ENCODE measurements at regions not wholly inside any gene's neighbourhood (a gene's known extent, or its start where the extent isn't known, plus 50 kb on each side); places are given as distances from the start of the nearest gene placed in this dataset.
"Not testable (repeated sequence)": the region's sequence is repeated elsewhere in the genome, so short reads cannot be mapped to it uniquely, and the experiment has no call there.

GRCh38 chr4:169934794-169935429, 91.3 kb downstream of the MFAP3L start:
- H3K27me3 ChIP-seq (ENCODE audit: control insufficient read depth in 2 of 2, insufficient read depth in 2 of 2, low read length in 2 of 2), result no peaks in the 10 kb centered on the region
- H3K4me3 ChIP-seq (ENCODE audit: low read length in 2 of 2), result no peak overlapping the region
- no peak overlapping the region for H3K27ac ChIP-seq (ENCODE audit: low read depth in 2 of 2, low read length in 2 of 2)
- H3K9me3 ChIP-seq (ENCODE audit: control insufficient read depth in 2 of 2, low read length in 2 of 2), result no peaks in the 10 kb centered on the region
- H3K9ac ChIP-seq (ENCODE audit: low read depth in 1 of 2, low read length in 2 of 2), result no peak overlapping the region
- no peaks in the 10 kb centered on the region for H3K4me1 ChIP-seq (ENCODE audit: control insufficient read depth in 2 of 2, insufficient read depth in 2 of 2, low read length in 2 of 2)
- no peaks in the 10 kb centered on the region for H3K36me3 ChIP-seq (ENCODE audit: control insufficient read depth in 2 of 2, insufficient read depth in 2 of 2, low read length in 2 of 2)

GRCh38 chr4:169933531-169933930, 92.7 kb downstream of the MFAP3L start:
- H3K27me3 ChIP-seq (ENCODE audit: control insufficient read depth in 2 of 2, insufficient read depth in 2 of 2, low read length in 2 of 2), result no peaks in the 10 kb centered on the region
- H3K36me3 ChIP-seq (ENCODE audit: control insufficient read depth in 2 of 2, insufficient read depth in 2 of 2, low read length in 2 of 2), result no peaks in the 10 kb centered on the region
- no peak overlapping the region for H3K27ac ChIP-seq (ENCODE audit: low read depth in 2 of 2, low read length in 2 of 2)

GRCh38 chr4:169931964-169932363, 94.2 kb downstream of the MFAP3L start:
- Histone ChIP-seq H3K4me3 (ENCODE audit: low read length in 2 of 2) (no peak overlapping the region), H3K27ac (ENCODE audit: low read depth in 2 of 2, low read length in 2 of 2) (no peak overlapping the region), H3K36me3 (ENCODE audit: control insufficient read depth in 2 of 2, insufficient read depth in 2 of 2, low read length in 2 of 2) (no peaks in the 10 kb centered on the region), H3K4me1 (ENCODE audit: control insufficient read depth in 2 of 2, insufficient read depth in 2 of 2, low read length in 2 of 2) (no peaks in the 10 kb centered on the region), H3K9me3 (ENCODE audit: control insufficient read depth in 2 of 2, low read length in 2 of 2) (no peaks in the 10 kb centered on the region), H3K27me3 (ENCODE audit: control insufficient read depth in 2 of 2, insufficient read depth in 2 of 2, low read length in 2 of 2) (no peaks in the 10 kb centered on the region), H3K9ac (ENCODE audit: low read depth in 1 of 2, low read length in 2 of 2) (no peak overlapping the region)

More at GRCh38 chr4:169933531-169933930, 92.7 kb downstream of the MFAP3L start:
- Histone ChIP-seq H3K9ac (ENCODE audit: low read depth in 1 of 2, low read length in 2 of 2) (no peak overlapping the region), H3K9me3 (ENCODE audit: control insufficient read depth in 2 of 2, low read length in 2 of 2) (no peaks in the 10 kb centered on the region), H3K4me1 (ENCODE audit: control insufficient read depth in 2 of 2, insufficient read depth in 2 of 2, low read length in 2 of 2) (no peaks in the 10 kb centered on the region), H3K4me3 (ENCODE audit: low read length in 2 of 2) (no peak overlapping the region)

GRCh38 chr4:169930755-169931154, 95.4 kb downstream of the MFAP3L start:
- H3K27me3 ChIP-seq (ENCODE audit: control insufficient read depth in 2 of 2, insufficient read depth in 2 of 2, low read length in 2 of 2); H3K9ac ChIP-seq (ENCODE audit: low read depth in 1 of 2, low read length in 2 of 2); H3K27ac ChIP-seq (ENCODE audit: low read depth in 2 of 2, low read length in 2 of 2); H3K4me1 ChIP-seq (ENCODE audit: control insufficient read depth in 2 of 2, insufficient read depth in 2 of 2, low read length in 2 of 2); H3K9me3 ChIP-seq (ENCODE audit: control insufficient read depth in 2 of 2, low read length in 2 of 2); H3K36me3 ChIP-seq (ENCODE audit: control insufficient read depth in 2 of 2, insufficient read depth in 2 of 2, low read length in 2 of 2); H3K4me3 ChIP-seq (ENCODE audit: low read length in 2 of 2): not testable (repeated sequence)

- Histone ChIP-seq H3K9ac (ENCODE audit: low read depth in 1 of 2, low read length in 2 of 2) (no peak overlapping the region), H3K4me1 (ENCODE audit: control insufficient read depth in 2 of 2, insufficient read depth in 2 of 2, low read length in 2 of 2) (no peaks in the 10 kb centered on the region), H3K4me3 (ENCODE audit: low read length in 2 of 2) (no peak overlapping the region), H3K9me3 (ENCODE audit: control insufficient read depth in 2 of 2, low read length in 2 of 2) (no peaks in the 10 kb centered on the region), H3K36me3 (ENCODE audit: control insufficient read depth in 2 of 2, insufficient read depth in 2 of 2, low read length in 2 of 2) (no peaks in the 10 kb centered on the region), H3K27me3 (ENCODE audit: control insufficient read depth in 2 of 2, insufficient read depth in 2 of 2, low read length in 2 of 2) (no peaks in the 10 kb centered on the region), H3K27ac (ENCODE audit: low read depth in 2 of 2, low read length in 2 of 2) (no peak overlapping the region)
Measured at GRCh38 chr4:169927280-169927679, 98.9 kb downstream of the MFAP3L start.

- Histone ChIP-seq H3K36me3 (ENCODE audit: control insufficient read depth in 2 of 2, insufficient read depth in 2 of 2, low read length in 2 of 2) (no peaks in the 10 kb centered on the region), H3K27me3 (ENCODE audit: control insufficient read depth in 2 of 2, insufficient read depth in 2 of 2, low read length in 2 of 2) (no peaks in the 10 kb centered on the region), H3K9me3 (ENCODE audit: control insufficient read depth in 2 of 2, low read length in 2 of 2) (no peaks in the 10 kb centered on the region), H3K27ac (ENCODE audit: low read depth in 2 of 2, low read length in 2 of 2) (no peak overlapping the region), H3K4me1 (ENCODE audit: control insufficient read depth in 2 of 2, insufficient read depth in 2 of 2, low read length in 2 of 2) (no peaks in the 10 kb centered on the region), H3K9ac (ENCODE audit: low read depth in 1 of 2, low read length in 2 of 2) (no peak overlapping the region), H3K4me3 (ENCODE audit: low read length in 2 of 2) (no peak overlapping the region)
Measured at GRCh38 chr4:169925678-169926077, 100.5 kb downstream of the MFAP3L start.

GRCh38 chr4:169922632-169923276, 103.4 kb downstream of the MFAP3L start:
- Histone ChIP-seq H3K36me3 (ENCODE audit: control insufficient read depth in 2 of 2, insufficient read depth in 2 of 2, low read length in 2 of 2) (no peaks in the 10 kb centered on the region), H3K4me3 (ENCODE audit: low read length in 2 of 2) (no peak overlapping the region), H3K9me3 (ENCODE audit: control insufficient read depth in 2 of 2, low read length in 2 of 2) (no peaks in the 10 kb centered on the region), H3K27me3 (ENCODE audit: control insufficient read depth in 2 of 2, insufficient read depth in 2 of 2, low read length in 2 of 2) (no peaks in the 10 kb centered on the region), H3K9ac (ENCODE audit: low read depth in 1 of 2, low read length in 2 of 2) (no peak overlapping the region), H3K4me1 (ENCODE audit: control insufficient read depth in 2 of 2, insufficient read depth in 2 of 2, low read length in 2 of 2) (no peaks in the 10 kb centered on the region), H3K27ac (ENCODE audit: low read depth in 2 of 2, low read length in 2 of 2) (no peak overlapping the region)

GRCh38 chr4:169921732-169922131, 104.5 kb downstream of the MFAP3L start:
- Histone ChIP-seq H3K4me1 (ENCODE audit: control insufficient read depth in 2 of 2, insufficient read depth in 2 of 2, low read length in 2 of 2) (no peaks in the 10 kb centered on the region), H3K9me3 (ENCODE audit: control insufficient read depth in 2 of 2, low read length in 2 of 2) (peaks cover 0 to 2% of the 10 kb centered on the region in 2 donors), H3K27ac (ENCODE audit: low read depth in 2 of 2, low read length in 2 of 2) (no peak overlapping the region), H3K27me3 (ENCODE audit: control insufficient read depth in 2 of 2, insufficient read depth in 2 of 2, low read length in 2 of 2) (no peaks in the 10 kb centered on the region), H3K36me3 (ENCODE audit: control insufficient read depth in 2 of 2, insufficient read depth in 2 of 2, low read length in 2 of 2) (no peaks in the 10 kb centered on the region), H3K4me3 (ENCODE audit: low read length in 2 of 2) (no peak overlapping the region), H3K9ac (ENCODE audit: low read depth in 1 of 2, low read length in 2 of 2) (no peak overlapping the region)

GRCh38 chr4:169921237-169921636, 105.0 kb downstream of the MFAP3L start:
- no peaks in the 10 kb centered on the region for H3K4me1 ChIP-seq (ENCODE audit: control insufficient read depth in 2 of 2, insufficient read depth in 2 of 2, low read length in 2 of 2)
- H3K9me3 ChIP-seq (ENCODE audit: control insufficient read depth in 2 of 2, low read length in 2 of 2), result peaks cover 0 to 4% of the 10 kb centered on the region in 2 donors
- no peak overlapping the region for H3K4me3 ChIP-seq (ENCODE audit: low read length in 2 of 2)
- no peak overlapping the region for H3K27ac ChIP-seq (ENCODE audit: low read depth in 2 of 2, low read length in 2 of 2)
- H3K36me3 ChIP-seq (ENCODE audit: control insufficient read depth in 2 of 2, insufficient read depth in 2 of 2, low read length in 2 of 2), result no peaks in the 10 kb centered on the region
- H3K9ac ChIP-seq (ENCODE audit: low read depth in 1 of 2, low read length in 2 of 2), result no peak overlapping the region
- no peaks in the 10 kb centered on the region for H3K27me3 ChIP-seq (ENCODE audit: control insufficient read depth in 2 of 2, insufficient read depth in 2 of 2, low read length in 2 of 2)

GRCh38 chr4:169919194-169920124, 106.7 kb downstream of the MFAP3L start:
- H3K36me3 ChIP-seq (ENCODE audit: control insufficient read depth in 2 of 2, insufficient read depth in 2 of 2, low read length in 2 of 2); H3K27me3 ChIP-seq (ENCODE audit: control insufficient read depth in 2 of 2, insufficient read depth in 2 of 2, low read length in 2 of 2); H3K4me1 ChIP-seq (ENCODE audit: control insufficient read depth in 2 of 2, insufficient read depth in 2 of 2, low read length in 2 of 2); H3K4me3 ChIP-seq (ENCODE audit: low read length in 2 of 2); H3K9me3 ChIP-seq (ENCODE audit: control insufficient read depth in 2 of 2, low read length in 2 of 2); H3K9ac ChIP-seq (ENCODE audit: low read depth in 1 of 2, low read length in 2 of 2); H3K27ac ChIP-seq (ENCODE audit: low read depth in 2 of 2, low read length in 2 of 2): not testable (repeated sequence)

All from mucosa of rectum (tissue), 2 donors.